HepG2 (cell line): ENCODE measurements at regions not wholly inside any gene's neighbourhood (a gene's known extent, or its start where the extent isn't known, plus 50 kb on each side); places are given as distances from the start of the nearest gene placed in this dataset.

Experiments
- ATAC-seq: fragments of 200-7000 bp; cut with Tn5 transposase; 3 replicates; pipeline ENCODE4 v1.9.1; 2020; ENCODE audit warnings: mild to moderate bottlenecking, moderate library complexity
- BruUV-seq: library from RNA; stranded (reverse); fragments of 400-500 nt; replicated peaks from 2 replicates; lab custom pipeline; 2021; lab: Mats Ljungman, UMichigan
- CTCF ChIA-PET: fragments of 300-600 bp; formaldehyde crosslinking; extraction: SDS; loops from one replicate; lab custom pipeline; 2021; ENCODE audit warnings: low total read pairs, inconsistent platforms, low intra/inter-chr PET ratio; lab: Yijun Ruan, JAX
- POLR2A ChIA-PET: fragments of 350-600 bp; sonication (Branson Sonifier 250); formaldehyde crosslinking; loops from one replicate; lab custom pipeline; 2020; ENCODE audit warnings: antibody characterized with exemption, inconsistent platforms; lab: Yijun Ruan, JAX
- DNase-seq: peaks from one replicate; pipeline ENCODE4 v3.0.0-alpha.2; 2015; ENCODE audit warnings: low spot score
- FAIRE-seq: peaks from 3 replicates; lab custom pipeline; 2011; peaks lifted over from hg19 to GRCh38; lab: Jason Lieb, UNC
- H2AFZ ChIP-seq: one replicate; pipeline ENCODE4 v1.6.1; 2011; ENCODE audit warnings: low read length, inconsistent platforms
- H3K27ac ChIP-seq: fragments of 300-600 bp; 3 replicates; pipeline ENCODE4 v1.8.0; 2011; ENCODE audit warnings: mixed run types, mild to moderate bottlenecking, mixed read lengths, low read length, inconsistent platforms; ENCODE audit not compliant: insufficient read depth; ENCODE audit errors: extremely low read length
- H3K27me3 ChIP-seq, 2 experiments: fragments of 200-600 bp in 1 of 2; 2 replicates in 1 of 2; 3 replicates in 1 of 2; pipeline versions ENCODE4 v1.6.0 to v1.8.0; 2011; ENCODE audit warnings: low read length in 2 of 2, mild to moderate bottlenecking in 2 of 2, moderate library complexity in 2 of 2, inconsistent platforms in 1 of 2; ENCODE audit not compliant: insufficient read depth in 2 of 2, control insufficient read depth in 1 of 2
- H3K36me3 ChIP-seq, 2 experiments: fragments of 200-600 bp in 1 of 2; replicated peaks in 1 of 2; 2 replicates in 1 of 2; 3 replicates in 1 of 2; pipeline versions ENCODE4 v1.5.1 to v1.8.0; 2011; ENCODE audit warnings: low read length in 2 of 2, inconsistent platforms in 1 of 2; ENCODE audit not compliant: insufficient read depth in 2 of 2, control insufficient read depth in 1 of 2
- H3K4me1 ChIP-seq: 2 replicates; pipeline ENCODE4 v1.5.1; 2012; ENCODE audit warnings: low read length, inconsistent platforms; ENCODE audit not compliant: insufficient read depth
- H3K4me2 ChIP-seq: 2 replicates; pipeline ENCODE4 v1.6.0; 2011; ENCODE audit warnings: low read depth, low read length, inconsistent platforms
- H3K4me3 ChIP-seq, 3 experiments: fragments of 200-600 bp in 1 of 3; sonication (generic), shearing (Covaris generic) in 1 of 3; replicated peaks in 1 of 3; 2 replicates each; pipeline ENCODE4 v1.5.1; 2011 to 2016; ENCODE audit warnings: low read length in 3 of 3, inconsistent platforms in 2 of 3, low read depth in 2 of 3, mild to moderate bottlenecking in 2 of 3, control low read depth in 1 of 3, mixed read lengths in 1 of 3; ENCODE audit not compliant: insufficient read depth in 1 of 3
- H3K79me2 ChIP-seq: one replicate; pipeline ENCODE4 v1.6.1; 2011; ENCODE audit warnings: low read length, inconsistent platforms; ENCODE audit not compliant: insufficient read depth
- H3K9ac ChIP-seq: 2 replicates; pipeline ENCODE4 v1.6.0; 2011; ENCODE audit warnings: mild to moderate bottlenecking, low read depth, low read length, inconsistent platforms; ENCODE audit not compliant: insufficient read depth
- H3K9me3 ChIP-seq: 2 replicates; pipeline ENCODE4 v1.5.1; 2012; ENCODE audit warnings: mild to moderate bottlenecking, low read length
- H4K20me1 ChIP-seq: 2 replicates; pipeline ENCODE4 v1.6.0; 2011; ENCODE audit warnings: inconsistent platforms, mild to moderate bottlenecking, low read length, moderate library complexity; ENCODE audit not compliant: insufficient read depth
- ARID2 ChIP-seq: sonication (generic); formaldehyde crosslinking; IDR thresholded peaks from 2 replicates; pipeline ENCODE4 v1.8.1; 2022; ENCODE audit warnings: mild to moderate bottlenecking, missing genetic modification reagents, borderline replicate concordance
- ELF4 ChIP-seq: sonication (generic); formaldehyde crosslinking; IDR thresholded peaks from 2 replicates; pipeline ENCODE4 v1.5.0; 2020; ENCODE audit warnings: missing genetic modification reagents, mild to moderate bottlenecking, moderate library complexity, borderline replicate concordance
- GABPA ChIP-seq, 2 experiments: IDR thresholded peaks; 2 replicates each; pipeline ENCODE4 v1.6.1; 2011 to 2016; ENCODE audit warnings: low read depth in 2 of 2, low read length in 1 of 2, missing biosample characterization in 1 of 2, missing genetic modification characterization in 1 of 2
- GLI4 ChIP-seq: sonication (generic); formaldehyde crosslinking; IDR thresholded peaks from 2 replicates; pipeline ENCODE4 v1.5.1; 2020; ENCODE audit warnings: missing genetic modification reagents, mild to moderate bottlenecking, moderate library complexity, borderline replicate concordance
- MAFF ChIP-seq: IDR thresholded peaks from 2 replicates; pipeline ENCODE4 v1.6.1; 2011; ENCODE audit warnings: low read depth, low read length, improper control_type of control experiment
- MAFK ChIP-seq, 2 experiments: IDR thresholded peaks in 1 of 2; conservative IDR thresholded peaks in 1 of 2; 2 replicates each; pipeline ENCODE4 v1.6.1; 2011; ENCODE audit warnings: improper control_type of control experiment in 2 of 2, low read length in 2 of 2
- PBX2 ChIP-seq: IDR thresholded peaks from 2 replicates; pipeline ENCODE4 v1.6.1; 2016; ENCODE audit warnings: control low read depth
- PREB ChIP-seq: sonication (generic); formaldehyde crosslinking; IDR thresholded peaks from 2 replicates; pipeline ENCODE4 v1.4.0; 2020; ENCODE audit warnings: missing genetic modification reagents
- RFX5 ChIP-seq: IDR thresholded peaks from 2 replicates; pipeline ENCODE4 v1.6.1; 2011; ENCODE audit warnings: low read depth, low read length, improper control_type of control experiment
- SRSF4 ChIP-seq: fragments of 200-400 bp; formaldehyde crosslinking; IDR thresholded peaks from one replicate; pipeline ENCODE4 v1.6.1; 2018; ENCODE audit warnings: mild to moderate bottlenecking, low read depth, low read length, moderate library complexity; ENCODE audit not compliant: poor library complexity, severe bottlenecking
- ZMYM3 ChIP-seq: sonication (generic); formaldehyde crosslinking; IDR thresholded peaks from 2 replicates; pipeline ENCODE4 v1.5.1; 2020; ENCODE audit warnings: mild to moderate bottlenecking, missing genetic modification reagents
- ZNF121 ChIP-seq: sonication (generic); formaldehyde crosslinking; IDR thresholded peaks from 2 replicates; pipeline ENCODE4 v1.5.0; 2020; ENCODE audit warnings: mild to moderate bottlenecking, missing genetic modification reagents
- ZNF224 ChIP-seq: sonication (generic); formaldehyde crosslinking; IDR thresholded peaks from 2 replicates; pipeline ENCODE4 v1.5.0; 2020; ENCODE audit warnings: mild to moderate bottlenecking, missing genetic modification reagents
- ZNF704 ChIP-seq: sonication (generic); formaldehyde crosslinking; IDR thresholded peaks from 2 replicates; pipeline ENCODE4 v1.8.1; 2023; ENCODE audit warnings: mild to moderate bottlenecking, inconsistent platforms, moderate library complexity, missing genetic modification reagents, borderline replicate concordance
- ZNF839 ChIP-seq: sonication (generic); formaldehyde crosslinking; IDR thresholded peaks from 2 replicates; pipeline ENCODE4 v1.4.0; 2020; ENCODE audit warnings: missing genetic modification reagents, mild to moderate bottlenecking, borderline replicate concordance
- WGBS: methylation state at CpG from one replicate; pipeline ENCODE4 v1.1.6; 2017; ENCODE audit warnings: low lambda C conversion rate; 5-methylcytosine and 5-hydroxymethylcytosine counted together
- in situ Hi-C: cut with HindIII; loops from 2 replicates; pipeline ENCODE4 v1.10.0; 2017; ENCODE audit warnings: low pct_unique_long_range_greater_than_20kb; ENCODE audit not compliant: extremely low pct_ligation_motif_present
- intact Hi-C: fragments of 100-400 bp; cut with micrococcal nuclease; formaldehyde crosslinking; loops from one replicate; pipeline ENCODE4 v1.10.0; 2022; ENCODE audit not compliant: unreplicated experiment

GRCh38 chr10:3270577-3271316, 98.2 kb upstream of the PITRM1 start:
- BruUV-seq = no TSS peak
- Histone ChIP-seq H3K4me3 (no peak overlapping the region), H3K27me3 (peaks cover 2 to 49% of the 10 kb centered on the region in 2 experiments; a peak in 4 of 5 replicates), H4K20me1 (no peaks in the 10 kb centered on the region), H3K9me3 (no peaks in the 10 kb centered on the region), H2AFZ (no peak overlapping the region), H3K4me1 (no peaks in the 10 kb centered on the region), H3K27ac (no peak overlapping the region), H3K36me3 (no peaks in the 10 kb centered on the region), H3K9ac (no peak overlapping the region), H3K4me2 (no peak overlapping the region), H3K79me2 (no peaks in the 10 kb centered on the region)
- no peak for TF ChIP-seq SRSF4
- TF ChIP-seq ZNF121 (CRISPR knock-in tag) = no peak
- no peak for TF ChIP-seq ZNF224
- TF ChIP-seq ARID2 (CRISPR knock-in tag) = no peak
- no peak for DNase-seq
- in situ Hi-C loops = no loop called here
- ChIA-PET POLR2A (no interaction called here), CTCF (no interaction called here)
- no peak for FAIRE-seq
- no peak for ATAC-seq
- 23% methylated on average over 18 of the region's 18 CpGs for WGBS
- intact Hi-C loops = no loop called here

GRCh38 chr10:3268025-3268424, 95.4 kb upstream of the PITRM1 start:
- in situ Hi-C loops (no loop called here), intact Hi-C loops (no loop called here)
- Histone ChIP-seq H3K9me3 (no peaks in the 10 kb centered on the region), H3K4me2 (no peak overlapping the region), H4K20me1 (no peaks in the 10 kb centered on the region), H3K36me3 (no peaks in the 10 kb centered on the region), H3K4me1 (no peaks in the 10 kb centered on the region), H3K79me2 (no peaks in the 10 kb centered on the region), H2AFZ (no peak overlapping the region), H3K9ac (no peak overlapping the region), H3K27me3 (peaks cover 1 to 55% of the 10 kb centered on the region in 2 experiments; a peak in 4 of 5 replicates), H3K27ac (no peak overlapping the region), H3K4me3 (no peak overlapping the region)
- ATAC-seq = no peak
- BruUV-seq = no TSS peak
- ChIA-PET POLR2A (no interaction called here), CTCF (no interaction called here)
- no peak for FAIRE-seq
- WGBS = 19% methylated on average over 6 of the region's 6 CpGs
- no peak for DNase-seq
- TF ChIP-seq ZNF704 (CRISPR knock-in tag) (no peak), MAFF (peak; percentile 43; the same call in 1 of the 2 replicates), ZNF839 (no peak), RFX5 (no peak), MAFK (conservative IDR thresholded peaks at IDR 0.05 in 1 of 2, IDR thresholded peaks at IDR 0.05 in 1 of 2; ENCODE audit: low read length in 2 of 2) (peak; percentile 65 to 79), GLI4 (CRISPR knock-in tag) (no peak), GABPA (IDR thresholded peaks at IDR 0.05; ENCODE audit: low read depth, low read length) (no peak), GABPA (CRISPR knock-in tag; IDR thresholded peaks at IDR 0.05; ENCODE audit: low read depth) (no peak), ZMYM3 (no peak), PREB (CRISPR knock-in tag) (no peak), ELF4 (no peak), PBX2 (CRISPR knock-in tag) (no peak)
